Mucosa of rectum (tissue), 2 donors: ENCODE measurements at regions not wholly inside any gene's neighbourhood (a gene's known extent, or its start where the extent isn't known, plus 50 kb on each side); places are given as distances from the start of the nearest gene placed in this dataset.

Experiments used
- H3K27ac ChIP-seq, 2 donors: one replicate each; pipeline ENCODE4 v1.7.0; 2013; ENCODE audit warnings: inconsistent platforms in 2 of 2, low read depth in 2 of 2, low read length in 2 of 2
- H3K27me3 ChIP-seq, 2 donors: one replicate each; pipeline ENCODE4 v1.7.0; 2013; ENCODE audit warnings: low read length in 2 of 2; ENCODE audit not compliant: control insufficient read depth in 2 of 2, insufficient read depth in 2 of 2
- H3K36me3 ChIP-seq, 2 donors: one replicate each; pipeline ENCODE4 v1.7.0; 2013; ENCODE audit warnings: low read length in 2 of 2; ENCODE audit not compliant: control insufficient read depth in 2 of 2, insufficient read depth in 2 of 2
- H3K4me1 ChIP-seq, 2 donors: one replicate each; pipeline ENCODE4 v1.7.0; 2013; ENCODE audit warnings: low read length in 2 of 2, mild to moderate bottlenecking in 1 of 2; ENCODE audit not compliant: control insufficient read depth in 2 of 2, insufficient read depth in 2 of 2
- H3K4me3 ChIP-seq, 2 donors: one replicate each; pipeline ENCODE4 v1.7.0; 2013; ENCODE audit warnings: low read length in 2 of 2
- H3K9ac ChIP-seq, 2 donors: one replicate each; pipeline ENCODE4 v1.7.0; 2013; ENCODE audit warnings: low read length in 2 of 2, low read depth in 1 of 2, mild to moderate bottlenecking in 1 of 2
- H3K9me3 ChIP-seq, 2 donors: one replicate each; pipeline ENCODE4 v1.7.0; 2013; ENCODE audit warnings: low read length in 2 of 2; ENCODE audit not compliant: control insufficient read depth in 2 of 2
- donor health status: healthy.
- donor health status: Normal muscosa, but diverticular disease.

GRCh38 chr12:76633415-76633814 is 73.8 kb upstream of the OSBPL8 start:
- no peaks in the 10 kb centered on the region for H3K9me3 ChIP-seq
- peaks cover 5 to 12% of the 10 kb centered on the region in 2 donors for H3K4me1 ChIP-seq
- H3K27ac ChIP-seq = no peak overlapping the region
- H3K9ac ChIP-seq = no peak overlapping the region
- H3K36me3 ChIP-seq = no peaks in the 10 kb centered on the region
- H3K27me3 ChIP-seq = no peaks in the 10 kb centered on the region
- no peak overlapping the region for H3K4me3 ChIP-seq

GRCh38 chr12:76634133-76634532 is 74.6 kb upstream of the OSBPL8 start:
- Histone ChIP-seq H3K4me1 (peaks cover 5 to 12% of the 10 kb centered on the region in 2 donors), H3K4me3 (no peak overlapping the region), H3K27me3 (no peaks in the 10 kb centered on the region), H3K27ac (no peak overlapping the region), H3K9me3 (no peaks in the 10 kb centered on the region), H3K36me3 (no peaks in the 10 kb centered on the region), H3K9ac (no peak overlapping the region)

GRCh38 chr12:76636121-76636692 is 76.6 kb upstream of the OSBPL8 start:
- H3K36me3 ChIP-seq = no peaks in the 10 kb centered on the region
- H3K27ac ChIP-seq = no peak overlapping the region
- H3K9me3 ChIP-seq = no peaks in the 10 kb centered on the region
- H3K4me1 ChIP-seq = peaks cover 5% of the 10 kb centered on the region in 2 donors
- no peaks in the 10 kb centered on the region for H3K27me3 ChIP-seq
- H3K4me3 ChIP-seq = no peak overlapping the region
- H3K9ac ChIP-seq = no peak overlapping the region

DNA sequence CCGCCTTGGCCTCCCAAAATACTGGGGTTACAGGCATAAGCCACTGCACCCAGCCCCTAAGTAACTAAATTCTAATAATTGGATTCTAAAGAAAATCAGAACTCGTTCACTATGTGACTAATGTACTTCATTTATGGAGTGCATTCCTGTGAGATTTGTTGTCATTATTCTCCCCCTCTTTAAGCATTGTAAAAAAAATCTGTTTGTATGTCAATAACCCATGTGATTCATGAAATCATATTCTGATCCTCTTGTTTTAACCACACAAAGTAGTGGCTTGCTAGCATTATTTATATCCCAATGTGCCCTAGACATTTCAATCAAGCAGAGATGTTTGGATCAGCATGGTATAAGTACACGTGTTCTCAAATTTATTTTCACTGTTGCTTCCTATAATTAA is 78.2 kb upstream of the OSBPL8 start:
- H3K27ac ChIP-seq = no peak overlapping the region
- no peaks in the 10 kb centered on the region for H3K36me3 ChIP-seq
- no peaks in the 10 kb centered on the region for H3K9me3 ChIP-seq
- no peaks in the 10 kb centered on the region for H3K27me3 ChIP-seq
- no peak overlapping the region for H3K4me3 ChIP-seq
- H3K4me1 ChIP-seq = peaks cover 5% of the 10 kb centered on the region in 2 donors
- no peak overlapping the region for H3K9ac ChIP-seq

DNA sequence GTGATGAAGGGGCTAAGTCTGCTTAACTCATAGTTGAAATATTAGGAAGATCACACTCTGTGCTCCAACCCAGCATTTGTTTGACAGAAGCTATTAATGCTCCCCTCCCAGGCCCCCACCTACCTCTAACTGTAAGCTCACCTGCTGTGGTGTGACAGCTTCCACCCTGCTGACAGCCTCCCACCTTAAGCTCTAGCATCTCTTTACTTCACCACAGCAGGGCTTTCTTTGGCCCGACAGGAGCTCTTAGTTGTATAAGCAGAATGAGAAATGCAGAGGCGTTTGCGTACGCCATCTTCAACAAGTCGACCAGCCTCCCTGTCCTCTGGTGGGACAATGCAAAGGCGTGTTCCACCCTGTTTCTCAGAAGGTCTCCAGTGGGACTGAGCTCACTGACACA is 80.1 kb upstream of the OSBPL8 start:
- Histone ChIP-seq H3K27ac (no peak overlapping the region), H3K4me1 (no peaks in the 10 kb centered on the region), H3K36me3 (no peaks in the 10 kb centered on the region), H3K4me3 (no peak overlapping the region), H3K9me3 (no peaks in the 10 kb centered on the region), H3K27me3 (no peaks in the 10 kb centered on the region), H3K9ac (no peak overlapping the region)

DNA sequence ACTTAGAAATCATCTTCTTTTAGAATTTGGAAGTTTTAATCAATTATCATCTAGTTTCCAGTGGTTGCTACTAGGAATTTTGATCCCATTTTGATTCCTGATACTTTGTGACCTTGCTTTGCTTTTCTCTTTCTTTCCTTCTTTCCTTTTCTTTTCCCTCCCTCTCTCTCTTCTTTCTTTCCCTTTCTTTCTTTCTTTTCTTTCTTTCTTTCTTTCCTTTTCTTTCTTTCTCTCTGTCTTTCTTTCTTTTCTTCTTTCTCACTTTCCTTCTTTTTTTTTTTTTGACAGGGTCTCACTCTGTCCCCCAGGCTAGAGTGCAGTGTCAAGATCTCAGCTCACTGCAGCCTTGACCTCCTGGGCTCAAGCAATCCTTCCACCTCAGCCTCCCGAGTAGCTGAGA is 81.5 kb upstream of the OSBPL8 start:
- Histone ChIP-seq H3K4me1 (no peaks in the 10 kb centered on the region), H3K9me3 (no peaks in the 10 kb centered on the region), H3K9ac (no peak overlapping the region), H3K4me3 (no peak overlapping the region), H3K27me3 (no peaks in the 10 kb centered on the region), H3K27ac (no peak overlapping the region), H3K36me3 (no peaks in the 10 kb centered on the region)

GRCh38 chr12:76641961-76642360 is 82.4 kb upstream of the OSBPL8 start:
- Histone ChIP-seq H3K36me3 (no peaks in the 10 kb centered on the region), H3K4me3 (no peak overlapping the region), H3K27me3 (no peaks in the 10 kb centered on the region)

DNA sequence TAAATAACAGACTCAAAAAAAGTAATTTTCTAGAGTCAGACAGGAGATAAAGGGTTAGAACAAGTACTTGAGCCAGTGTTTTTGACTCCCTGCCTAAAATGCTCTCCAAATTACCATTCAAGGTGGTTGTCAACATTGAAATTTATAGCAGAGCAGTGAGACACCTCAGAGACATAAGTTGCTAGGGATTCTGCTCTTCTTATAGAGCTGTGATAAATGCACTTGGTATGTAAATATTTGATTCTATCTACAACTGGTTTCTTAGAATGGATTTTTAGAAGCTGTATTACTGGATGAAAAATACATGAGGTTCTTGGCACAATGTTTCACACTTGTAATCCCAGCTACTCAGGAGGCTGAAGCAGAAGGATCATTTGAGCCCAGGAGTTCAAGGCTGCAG is 83.9 kb upstream of the OSBPL8 start:
- Histone ChIP-seq H3K36me3 (no peaks in the 10 kb centered on the region), H3K9me3 (no peaks in the 10 kb centered on the region), H3K27ac (no peak overlapping the region), H3K27me3 (no peaks in the 10 kb centered on the region), H3K9ac (no peak overlapping the region), H3K4me1 (no peaks in the 10 kb centered on the region), H3K4me3 (no peak overlapping the region)

More at GRCh38 chr12:76641961-76642360, 82.4 kb upstream of the OSBPL8 start:
- Histone ChIP-seq H3K4me1 (no peaks in the 10 kb centered on the region), H3K9me3 (no peaks in the 10 kb centered on the region), H3K9ac (no peak overlapping the region), H3K27ac (no peak overlapping the region)

DNA sequence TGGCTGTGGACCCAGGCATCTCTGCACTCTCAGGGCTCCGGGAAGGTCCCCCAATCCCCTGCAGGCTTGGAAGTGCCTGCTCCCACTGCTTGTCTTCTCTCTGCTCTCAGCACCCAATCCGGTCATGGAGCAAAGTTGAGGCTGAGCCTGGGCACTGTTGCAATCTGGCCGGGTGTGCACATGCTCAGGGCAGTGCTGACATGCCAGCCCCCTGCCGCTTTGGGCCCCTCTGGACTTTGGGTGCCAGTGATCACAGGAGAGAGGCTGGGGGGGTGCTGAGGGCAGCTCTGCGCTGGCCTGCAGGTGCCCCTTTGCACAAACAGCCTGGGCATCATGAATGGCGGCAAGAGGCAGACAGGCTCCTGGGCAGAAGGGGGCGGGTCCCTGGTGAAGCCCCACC is 85.4 kb upstream of the OSBPL8 start:
- no peaks in the 10 kb centered on the region for H3K9me3 ChIP-seq
- no peak overlapping the region for H3K9ac ChIP-seq
- no peak overlapping the region for H3K27ac ChIP-seq
- no peaks in the 10 kb centered on the region for H3K4me1 ChIP-seq
- H3K27me3 ChIP-seq = no peaks in the 10 kb centered on the region
- no peaks in the 10 kb centered on the region for H3K36me3 ChIP-seq
- H3K4me3 ChIP-seq = no peak overlapping the region

- no peaks in the 10 kb centered on the region for H3K4me1 ChIP-seq
- H3K27ac ChIP-seq = no peak overlapping the region
- no peak overlapping the region for H3K9ac ChIP-seq
- no peaks in the 10 kb centered on the region for H3K36me3 ChIP-seq
- no peak overlapping the region for H3K4me3 ChIP-seq
- no peaks in the 10 kb centered on the region for H3K9me3 ChIP-seq
- H3K27me3 ChIP-seq = no peaks in the 10 kb centered on the region
Observed at GRCh38 chr12:76645934-76646333, 86.4 kb upstream of the OSBPL8 start.

DNA sequence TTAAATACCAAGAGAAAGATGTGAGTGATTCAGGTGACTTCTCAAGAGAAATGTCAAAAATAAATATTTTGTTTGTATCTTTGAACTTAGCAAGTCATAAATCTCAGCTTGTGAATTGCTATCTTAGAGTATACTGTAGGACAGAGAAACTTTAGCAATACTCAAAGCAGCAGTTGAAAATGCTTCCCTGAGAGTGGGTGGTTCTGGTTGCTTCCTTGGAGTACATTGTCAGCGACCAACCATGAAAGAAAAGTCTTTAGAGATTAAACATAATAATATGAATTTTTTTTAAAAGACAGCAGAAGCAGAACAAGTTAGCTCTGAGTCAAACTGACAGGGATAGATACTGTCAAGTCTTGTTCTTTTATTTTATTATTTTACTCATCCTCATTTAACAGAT is 86.8 kb upstream of the OSBPL8 start:
- no peak overlapping the region for H3K4me3 ChIP-seq
- H3K9ac ChIP-seq = no peak overlapping the region
- no peaks in the 10 kb centered on the region for H3K36me3 ChIP-seq
- no peaks in the 10 kb centered on the region for H3K9me3 ChIP-seq
- H3K4me1 ChIP-seq = no peaks in the 10 kb centered on the region
- H3K27ac ChIP-seq = no peak overlapping the region
- no peaks in the 10 kb centered on the region for H3K27me3 ChIP-seq
